Kidney epithelial cell (primary cell): ENCODE measurements at regions not wholly inside any gene's neighbourhood (a gene's known extent, or its start where the extent isn't known, plus 50 kb on each side); places are given as distances from the start of the nearest gene placed in this dataset.

Source experiments
- DNase-seq: peaks from one replicate; pipeline ENCODE4 v3.0.0-alpha.2; 2010; ENCODE audit warnings: low read depth
- H3K27me3 ChIP-seq: 2 replicates; pipeline ENCODE4 v1.6.0; 2011; ENCODE audit warnings: low read length; ENCODE audit not compliant: control insufficient read depth, insufficient read depth
- H3K36me3 ChIP-seq: 2 replicates; pipeline ENCODE4 v1.5.1; 2011; ENCODE audit warnings: low read length; ENCODE audit not compliant: control insufficient read depth, insufficient read depth
- H3K4me3 ChIP-seq: 2 replicates; pipeline ENCODE4 v1.5.1; 2011; ENCODE audit warnings: low read depth, mild to moderate bottlenecking, control low read depth, low read length
- CTCF ChIP-seq: IDR thresholded peaks from 2 replicates; pipeline ENCODE4 v1.5.1; 2011; ENCODE audit warnings: mild to moderate bottlenecking, moderate library complexity, low read length, control low read depth, inconsistent platforms; ENCODE audit not compliant: insufficient read depth, poor library complexity, severe bottlenecking

DNA sequence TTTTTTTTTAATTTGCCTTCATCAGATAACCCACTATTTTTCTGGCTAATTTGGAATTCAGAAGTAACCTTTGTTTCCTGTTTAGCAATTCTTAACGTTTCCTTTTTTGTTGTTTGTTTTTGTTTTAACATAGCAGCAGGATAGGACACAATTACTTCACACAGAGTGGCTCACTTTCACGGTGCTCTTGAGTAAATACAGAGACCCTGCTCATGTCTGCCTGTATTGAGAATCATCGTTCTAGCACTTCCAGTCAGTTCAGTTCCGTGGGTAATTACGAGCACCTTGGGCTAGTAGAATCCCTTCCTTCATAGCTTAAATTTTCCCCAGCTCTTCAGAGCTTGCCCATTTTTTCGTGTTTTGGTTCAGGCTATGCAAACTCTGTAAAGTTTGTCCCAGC, 1225.4 kb upstream of the LRRTM1 start:
- no peak for TF ChIP-seq CTCF
- Histone ChIP-seq H3K36me3 (no peaks in the 10 kb centered on the region), H3K27me3 (no peaks in the 10 kb centered on the region), H3K4me3 (no peak overlapping the region)
- no peak for DNase-seq

GRCh38 chr2:81528852-81529480, 1224.4 kb upstream of the LRRTM1 start:
- Histone ChIP-seq H3K4me3 (no peak overlapping the region), H3K36me3 (no peaks in the 10 kb centered on the region), H3K27me3 (no peaks in the 10 kb centered on the region)
- no peak for TF ChIP-seq CTCF
- DNase-seq = no peak

- Histone ChIP-seq H3K4me3 (no peak overlapping the region), H3K27me3 (no peaks in the 10 kb centered on the region), H3K36me3 (no peaks in the 10 kb centered on the region)
- TF ChIP-seq CTCF = no peak
- no peak for DNase-seq
Measured at GRCh38 chr2:81523344-81523743, 1218.8 kb upstream of the LRRTM1 start.

DNA sequence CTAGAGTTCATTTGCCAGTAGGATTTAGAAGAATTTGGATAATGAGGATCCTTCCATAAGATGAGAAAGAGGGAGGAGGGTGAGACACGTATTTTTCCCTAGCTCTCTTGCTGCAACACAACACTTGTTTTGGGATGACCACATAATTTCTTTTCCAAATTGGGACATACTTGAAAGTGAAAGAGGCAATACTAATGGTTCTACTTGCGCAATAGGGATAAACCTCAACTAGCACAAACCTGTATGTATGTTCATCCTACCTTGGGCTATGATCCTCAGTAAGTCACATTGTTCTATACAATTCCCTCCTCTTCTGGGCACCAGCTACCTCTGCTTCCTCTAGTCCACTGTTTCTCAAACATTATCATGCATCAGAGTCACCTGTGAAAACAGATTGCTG, 1208.8 kb upstream of the LRRTM1 start:
- Histone ChIP-seq H3K4me3 (no peak overlapping the region), H3K36me3 (no peaks in the 10 kb centered on the region), H3K27me3 (no peaks in the 10 kb centered on the region)
- no peak for DNase-seq
- no peak for TF ChIP-seq CTCF

DNA sequence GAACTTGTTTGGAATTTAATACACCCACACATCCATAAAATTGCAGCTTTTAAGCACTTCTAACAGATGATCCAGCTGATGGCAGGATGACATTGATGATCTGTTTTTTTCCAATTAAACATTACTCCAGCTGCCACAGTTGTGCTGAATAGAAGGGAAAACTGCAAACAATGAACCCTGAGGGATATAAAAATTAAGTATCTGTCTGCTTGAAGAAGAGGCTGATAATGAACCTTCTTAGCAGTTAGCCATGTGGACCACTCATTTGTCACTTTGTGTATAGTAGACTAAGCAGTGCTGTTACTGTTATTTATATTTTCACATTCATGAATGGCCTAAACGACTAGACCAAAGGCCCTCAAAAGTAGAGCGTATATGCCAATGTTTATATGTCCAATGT, 1201.0 kb upstream of the LRRTM1 start:
- DNase-seq = no peak
- no peak for TF ChIP-seq CTCF
- Histone ChIP-seq H3K4me3 (no peak overlapping the region), H3K27me3 (no peaks in the 10 kb centered on the region), H3K36me3 (no peaks in the 10 kb centered on the region)

DNA sequence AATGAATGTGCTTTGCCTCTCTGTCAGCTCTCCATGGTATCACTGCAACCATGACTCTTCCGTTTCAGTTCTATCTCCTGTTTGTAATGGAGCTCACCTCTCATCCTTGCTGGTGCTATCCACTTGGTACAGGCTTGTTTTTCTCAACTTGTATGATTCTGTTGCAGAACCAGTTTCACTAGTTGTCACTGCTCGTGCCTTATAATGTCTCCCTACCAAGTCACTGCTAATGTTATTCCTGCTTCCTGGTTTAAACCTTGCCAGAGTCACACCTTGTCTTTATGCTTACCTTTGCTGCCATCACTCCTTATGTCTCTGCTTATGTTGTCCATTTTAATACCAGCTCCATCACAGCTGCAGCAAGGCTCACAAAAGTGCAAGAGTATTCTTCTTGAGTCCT, 1191.0 kb upstream of the LRRTM1 start:
- no peak overlapping the region for H3K4me3 ChIP-seq
- H3K27me3 ChIP-seq = no peaks in the 10 kb centered on the region
- no peak for TF ChIP-seq CTCF
- no peaks in the 10 kb centered on the region for H3K36me3 ChIP-seq
- DNase-seq = no peak
